CD4-positive, alpha-beta T cell (primary cell): ENCODE measurements at regions not wholly inside any gene's neighbourhood (a gene's known extent, or its start where the extent isn't known, plus 50 kb on each side); places are given as distances from the start of the nearest gene placed in this dataset.

Source experiments
- ATAC-seq: fragments of 200-7000 bp; cut with Tn5 transposase; one replicate; pipeline ENCODE4 v1.10.0; 2022; ENCODE audit warnings: mild to moderate bottlenecking; ENCODE audit not compliant: poor library complexity
- CTCF ChIA-PET: fragments of 350-600 bp; sonication (Branson Sonifier 250); formaldehyde crosslinking; loops from one replicate; lab custom pipeline; 2021; ENCODE audit warnings: antibody characterized with exemption, inconsistent platforms; lab: Charles Lee
- POLR2A ChIA-PET: fragments of 350-600 bp; sonication (Branson Sonifier 250); formaldehyde crosslinking; loops from one replicate; lab custom pipeline; 2021; ENCODE audit warnings: antibody characterized with exemption, inconsistent platforms; lab: Charles Lee
- DNase-seq, 14 experiments: peaks; one replicate each; pipeline ENCODE4 v3.0.0-alpha.2; 2013 to 2020; ENCODE audit warnings: mixed read lengths in 2 of 14
- H3K27ac ChIP-seq, 2 donors: one replicate each; pipeline versions ENCODE4 v1.5.1 to v1.7.0; 2013; ENCODE audit warnings: low read length in 2 of 2, low read depth in 1 of 2, mild to moderate bottlenecking in 1 of 2
- H3K27me3 ChIP-seq, 2 experiments: 1 replicate in 1 of 2; 2 replicates in 1 of 2; pipeline versions ENCODE4 v1.6.1 to v1.7.0; 2013; ENCODE audit warnings: low read length in 2 of 2, control low read depth in 1 of 2, mild to moderate bottlenecking in 1 of 2, moderate library complexity in 1 of 2; ENCODE audit not compliant: insufficient read depth in 2 of 2, control insufficient read depth in 1 of 2
- H3K36me3 ChIP-seq: one replicate; pipeline ENCODE4 v1.6.1; 2013; ENCODE audit warnings: low read length, control low read depth; ENCODE audit not compliant: insufficient read depth
- H3K4me1 ChIP-seq: one replicate; pipeline ENCODE4 v1.6.1; 2013; ENCODE audit warnings: low read length, control low read depth; ENCODE audit not compliant: insufficient read depth
- H3K4me3 ChIP-seq: one replicate; pipeline ENCODE4 v1.5.1; 2013; ENCODE audit warnings: mild to moderate bottlenecking, low read length, moderate library complexity
- H3K9me3 ChIP-seq, 2 experiments: 1 replicate in 1 of 2; 2 replicates in 1 of 2; pipeline versions ENCODE4 v1.6.1 to v1.7.0; 2013; ENCODE audit warnings: low read length in 2 of 2, mild to moderate bottlenecking in 2 of 2, control low read depth in 1 of 2, moderate library complexity in 1 of 2; ENCODE audit not compliant: control insufficient read depth in 1 of 2, insufficient read depth in 1 of 2
- H3K27ac Mint-ChIP-seq: one replicate; pipeline ENCODE4 v1.8.0; 2020; ENCODE audit warnings: mixed read lengths
- H3K27me3 Mint-ChIP-seq: one replicate; pipeline ENCODE4 v1.8.0; 2021; ENCODE audit warnings: mixed read lengths
- H3K36me3 Mint-ChIP-seq: one replicate; pipeline ENCODE4 v1.8.0; 2021; ENCODE audit warnings: low read depth, mixed read lengths
- H3K4me1 Mint-ChIP-seq: one replicate; pipeline ENCODE4 v1.8.0; 2021; ENCODE audit warnings: low read depth, mixed read lengths
- H3K4me3 Mint-ChIP-seq: one replicate; pipeline ENCODE4 v1.8.0; 2020; ENCODE audit warnings: mild to moderate bottlenecking, mixed read lengths
- H3K9me3 Mint-ChIP-seq: one replicate; pipeline ENCODE4 v1.8.0; 2020; ENCODE audit warnings: mixed read lengths
- intact Hi-C, 2 experiments: fragments of 100-400 bp; cut with DNase I in 1 of 2; cut with micrococcal nuclease in 1 of 2; formaldehyde crosslinking; loops; one replicate each; pipeline versions ENCODE4 v1.15.1 to v1.9.0; 2023 to 2025; cut with DNase I, micrococcal nuclease
- TF ChIP-seq, protein P1 (sequence below): fragments of 200-600 bp; IDR thresholded peaks from one replicate; pipeline ENCODE4 v1.8.0; 2022; ENCODE audit warnings: antibody characterized with exemption, mild to moderate bottlenecking

- intact Hi-C loops: loop anchor here in 1 of 2 experiments (5.0 kb wide), 1 partner anchor 42 kb away; no protein-coding TSS in a partner anchor
- Histone ChIP-seq H3K9me3 (peaks cover 0 to 9% of the 10 kb centered on the region in 2 experiments), H3K36me3 (no peaks in the 10 kb centered on the region), H3K27me3 (peaks cover 62 to 65% of the 10 kb centered on the region in 2 experiments), H3K4me3 (peak overlapping the region; percentile 51), H3K4me1 (peaks cover 18% of the 10 kb centered on the region), H3K27ac (no peak overlapping the region)
- peak in 4 of 14 experiments; percentile 28 to 58 (median 44) for DNase-seq
- Mint-ChIP-seq H3K9me3 (no peaks in the 10 kb centered on the region), H3K27me3 (peaks cover 83% of the 10 kb centered on the region), H3K27ac (no peak overlapping the region), H3K36me3 (no peaks in the 10 kb centered on the region), H3K4me1 (peaks cover 5% of the 10 kb centered on the region), H3K4me3 (peak overlapping the region; percentile 76)
- ATAC-seq: peak; percentile 37
- ChIA-PET CTCF (interaction anchor here (1.0 kb wide), 1 partner anchor 41 kb away, joined by 4 read pairs; no protein-coding TSS in a partner anchor), POLR2A (no interaction called here)
- TF ChIP-seq, protein P1, sequence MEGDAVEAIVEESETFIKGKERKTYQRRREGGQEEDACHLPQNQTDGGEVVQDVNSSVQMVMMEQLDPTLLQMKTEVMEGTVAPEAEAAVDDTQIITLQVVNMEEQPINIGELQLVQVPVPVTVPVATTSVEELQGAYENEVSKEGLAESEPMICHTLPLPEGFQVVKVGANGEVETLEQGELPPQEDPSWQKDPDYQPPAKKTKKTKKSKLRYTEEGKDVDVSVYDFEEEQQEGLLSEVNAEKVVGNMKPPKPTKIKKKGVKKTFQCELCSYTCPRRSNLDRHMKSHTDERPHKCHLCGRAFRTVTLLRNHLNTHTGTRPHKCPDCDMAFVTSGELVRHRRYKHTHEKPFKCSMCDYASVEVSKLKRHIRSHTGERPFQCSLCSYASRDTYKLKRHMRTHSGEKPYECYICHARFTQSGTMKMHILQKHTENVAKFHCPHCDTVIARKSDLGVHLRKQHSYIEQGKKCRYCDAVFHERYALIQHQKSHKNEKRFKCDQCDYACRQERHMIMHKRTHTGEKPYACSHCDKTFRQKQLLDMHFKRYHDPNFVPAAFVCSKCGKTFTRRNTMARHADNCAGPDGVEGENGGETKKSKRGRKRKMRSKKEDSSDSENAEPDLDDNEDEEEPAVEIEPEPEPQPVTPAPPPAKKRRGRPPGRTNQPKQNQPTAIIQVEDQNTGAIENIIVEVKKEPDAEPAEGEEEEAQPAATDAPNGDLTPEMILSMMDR: peak; percentile 14
These were observed 64.9 kb upstream of the POLG start for GRCh38 chr15:89399238-89400115.

GRCh38 chr15:89398896-89399237, 64.2 kb upstream of the POLG start:
- H3K4me3 ChIP-seq: no peak overlapping the region
- CTCF ChIA-PET: no interaction called here
- Mint-ChIP-seq H3K27ac (no peak overlapping the region), H3K4me3 (peak overlapping the region; percentile 76), H3K4me1 (peaks cover 5% of the 10 kb centered on the region), H3K36me3 (no peaks in the 10 kb centered on the region), H3K9me3 (no peaks in the 10 kb centered on the region), H3K27me3 (peaks cover 82% of the 10 kb centered on the region)
- intact Hi-C loops: no loop called here
- POLR2A ChIA-PET: no interaction called here
- DNase-seq (no peak), ATAC-seq (no peak)
- peaks cover 0 to 9% of the 10 kb centered on the region in 2 experiments for H3K9me3 ChIP-seq
- H3K27me3 ChIP-seq: peaks cover 55 to 65% of the 10 kb centered on the region in 2 experiments
- no peak overlapping the region for H3K27ac ChIP-seq
- TF ChIP-seq, protein P1: no peak
- H3K4me1 ChIP-seq: peaks cover 18% of the 10 kb centered on the region
- no peaks in the 10 kb centered on the region for H3K36me3 ChIP-seq

- H3K4me3 ChIP-seq: no peak overlapping the region
- H3K4me1 Mint-ChIP-seq: peaks cover 5% of the 10 kb centered on the region
- no peaks in the 10 kb centered on the region for H3K9me3 Mint-ChIP-seq
- ChIA-PET CTCF (interaction anchor here (1.2 kb wide), 1 partner anchor 41 kb away, joined by 3 read pairs; no protein-coding TSS in a partner anchor), POLR2A (no interaction called here)
- H3K4me3 Mint-ChIP-seq: no peak overlapping the region
- no peaks in the 10 kb centered on the region for H3K36me3 ChIP-seq
- TF ChIP-seq, protein P1: no peak
- H3K27me3 ChIP-seq: peaks cover 45 to 56% of the 10 kb centered on the region in 2 experiments
- ATAC-seq: no peak
- peaks cover 0 to 9% of the 10 kb centered on the region in 2 experiments for H3K9me3 ChIP-seq
- H3K27ac ChIP-seq: no peak overlapping the region
- intact Hi-C loops: no loop called here
- DNase-seq: no peak
- peaks cover 18% of the 10 kb centered on the region for H3K4me1 ChIP-seq
- peaks cover 79% of the 10 kb centered on the region for H3K27me3 Mint-ChIP-seq
- no peaks in the 10 kb centered on the region for H3K36me3 Mint-ChIP-seq
- H3K27ac Mint-ChIP-seq: no peak overlapping the region
These were observed 63.0 kb upstream of the POLG start for GRCh38 chr15:89397653-89398023.
